Activated gamma-delta T cell treated with Interleukin-2 at 50 U/mL for 16 hours (primary cell): ENCODE measurements at regions not wholly inside any gene's neighbourhood (a gene's known extent, or its start where the extent isn't known, plus 50 kb on each side); places are given as distances from the start of the nearest gene placed in this dataset.

Experiments used
- DNase-seq: peaks from one replicate; pipeline ENCODE4 v3.0.0-alpha.2; 2020

- no peak for DNase-seq
These were observed 182.4 kb downstream of the TRIM27 start for GRCh38 chr6:28741363-28741762.

GRCh38 chr6:28742668-28743270 lies 181.0 kb downstream of the TRIM27 start:
- DNase-seq, result no peak

- DNase-seq, result no peak
These were observed 180.5 kb downstream of the TRIM27 start for GRCh38 chr6:28743271-28743789.

- DNase-seq, result no peak
These were observed 176.6 kb downstream of the TRIM27 start for GRCh38 chr6:28747083-28747630.

- DNase-seq, result no peak
These were observed 176.1 kb downstream of the TRIM27 start for GRCh38 chr6:28747631-28748157.

GRCh38 chr6:28748192-28748591 lies 175.6 kb downstream of the TRIM27 start:
- no peak for DNase-seq

GRCh38 chr6:28750926-28751458 lies 172.8 kb downstream of the TRIM27 start:
- DNase-seq, result no peak

GRCh38 chr6:28751514-28751913 lies 172.3 kb downstream of the TRIM27 start:
- DNase-seq, result no peak

GRCh38 chr6:28751963-28752350 lies 171.8 kb downstream of the TRIM27 start:
- no peak for DNase-seq

GRCh38 chr6:28757429-28758045 lies 166.2 kb downstream of the TRIM27 start:
- DNase-seq, result no peak

GRCh38 chr6:28758046-28758817 lies 165.6 kb downstream of the TRIM27 start:
- DNase-seq, result no peak

GRCh38 chr6:28758818-28759235 lies 165.0 kb downstream of the TRIM27 start:
- no peak for DNase-seq

- DNase-seq, result no peak
These were observed 159.6 kb downstream of the TRIM27 start for GRCh38 chr6:28764014-28764723.

- no peak for DNase-seq
These were observed 159.0 kb downstream of the TRIM27 start for GRCh38 chr6:28764761-28765282.

GRCh38 chr6:28765978-28766351 lies 157.8 kb downstream of the TRIM27 start:
- DNase-seq, result no peak

- DNase-seq, result no peak
These were observed 157.4 kb downstream of the TRIM27 start for GRCh38 chr6:28766426-28766825.

GRCh38 chr6:28767133-28767532 lies 156.7 kb downstream of the TRIM27 start:
- no peak for DNase-seq

GRCh38 chr6:28767691-28768090 lies 156.1 kb downstream of the TRIM27 start:
- DNase-seq, result no peak

GRCh38 chr6:28768187-28768913 lies 155.4 kb downstream of the TRIM27 start:
- DNase-seq, result no peak

- DNase-seq, result no peak
These were observed 154.0 kb downstream of the TRIM27 start for GRCh38 chr6:28769626-28770402.

- no peak for DNase-seq
These were observed 153.1 kb downstream of the TRIM27 start for GRCh38 chr6:28770732-28771131.
